ENCODE measurements at regions not wholly inside any gene's neighbourhood (a gene's known extent, or its start where the extent isn't known, plus 50 kb on each side); places are given as distances from the start of the nearest gene placed in this dataset.

- Histone ChIP-seq H3K27me3 (no peaks in the 10 kb centered on the region), H3K4me1 (no peaks in the 10 kb centered on the region), H3K36me3 (no peaks in the 10 kb centered on the region), H3K9me3 (peaks cover 2 to 97% (median 81%) of the 10 kb centered on the region in 3 donors), H3K4me3 (no peak overlapping the region), H3K27ac (no peak overlapping the region)
- intact Hi-C loops (cut with DNase I; ENCODE audit: low total_unique reads), result no loop called here
- TF ChIP-seq, protein P1, sequence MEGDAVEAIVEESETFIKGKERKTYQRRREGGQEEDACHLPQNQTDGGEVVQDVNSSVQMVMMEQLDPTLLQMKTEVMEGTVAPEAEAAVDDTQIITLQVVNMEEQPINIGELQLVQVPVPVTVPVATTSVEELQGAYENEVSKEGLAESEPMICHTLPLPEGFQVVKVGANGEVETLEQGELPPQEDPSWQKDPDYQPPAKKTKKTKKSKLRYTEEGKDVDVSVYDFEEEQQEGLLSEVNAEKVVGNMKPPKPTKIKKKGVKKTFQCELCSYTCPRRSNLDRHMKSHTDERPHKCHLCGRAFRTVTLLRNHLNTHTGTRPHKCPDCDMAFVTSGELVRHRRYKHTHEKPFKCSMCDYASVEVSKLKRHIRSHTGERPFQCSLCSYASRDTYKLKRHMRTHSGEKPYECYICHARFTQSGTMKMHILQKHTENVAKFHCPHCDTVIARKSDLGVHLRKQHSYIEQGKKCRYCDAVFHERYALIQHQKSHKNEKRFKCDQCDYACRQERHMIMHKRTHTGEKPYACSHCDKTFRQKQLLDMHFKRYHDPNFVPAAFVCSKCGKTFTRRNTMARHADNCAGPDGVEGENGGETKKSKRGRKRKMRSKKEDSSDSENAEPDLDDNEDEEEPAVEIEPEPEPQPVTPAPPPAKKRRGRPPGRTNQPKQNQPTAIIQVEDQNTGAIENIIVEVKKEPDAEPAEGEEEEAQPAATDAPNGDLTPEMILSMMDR (IDR thresholded peaks at IDR 0.05), result no peak
- DNase-seq, result peak in 1 of 2 donors; percentile 51
Observed at GRCh38 chr12:34602213-34602940, 580.1 kb downstream of the ALG10 start.

GRCh38 chr12:34603382-34604035, 581.2 kb downstream of the ALG10 start:
- TF ChIP-seq, protein P1 (IDR thresholded peaks at IDR 0.05), result no peak
- H3K9me3 ChIP-seq, result peaks cover 2 to 92% (median 76%) of the 10 kb centered on the region in 3 donors
- intact Hi-C loops (cut with DNase I; ENCODE audit: low total_unique reads), result no loop called here

DNA sequence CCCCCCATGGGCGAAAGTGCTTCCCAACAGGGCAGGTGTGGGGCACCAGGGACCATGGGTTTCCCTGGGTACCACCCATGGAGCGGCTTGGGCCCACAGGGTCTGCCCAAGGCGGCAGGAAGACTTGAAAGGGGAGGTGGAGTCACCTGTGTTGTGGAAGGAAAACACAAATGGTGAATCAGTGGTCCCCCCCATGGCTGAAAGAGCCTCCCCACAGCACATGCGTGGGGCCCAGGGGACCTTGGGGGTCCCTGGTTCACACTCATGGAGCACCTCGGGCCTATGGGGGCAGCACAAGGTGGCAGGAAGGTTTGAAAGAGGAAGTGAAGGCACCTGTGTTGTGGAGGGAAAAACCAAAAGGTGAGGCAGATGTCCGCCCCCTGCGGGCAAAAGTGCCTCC, 581.9 kb downstream of the ALG10 start:
- intact Hi-C loops (cut with DNase I; ENCODE audit: low total_unique reads), result no loop called here
- H3K27ac ChIP-seq, result no peak overlapping the region
- H3K9me3 ChIP-seq, result peaks cover 2 to 86% (median 79%) of the 10 kb centered on the region in 3 donors
- no peaks in the 10 kb centered on the region for H3K27me3 ChIP-seq
- no peaks in the 10 kb centered on the region for H3K36me3 ChIP-seq
- H3K4me1 ChIP-seq, result no peaks in the 10 kb centered on the region
- H3K4me3 ChIP-seq, result no peak overlapping the region
- TF ChIP-seq, protein P1 (IDR thresholded peaks at IDR 0.05), result no peak
- peak in 1 of 2 donors; percentile 55 for DNase-seq

More at GRCh38 chr12:34603382-34604035, 581.2 kb downstream of the ALG10 start:
- H3K36me3 ChIP-seq, result no peaks in the 10 kb centered on the region
- peak in 1 of 2 donors; percentile 46 for DNase-seq
- H3K27ac ChIP-seq, result no peak overlapping the region
- no peak overlapping the region for H3K4me3 ChIP-seq
- H3K4me1 ChIP-seq, result no peaks in the 10 kb centered on the region
- H3K27me3 ChIP-seq, result no peaks in the 10 kb centered on the region

- no peaks in the 10 kb centered on the region for H3K36me3 ChIP-seq
- TF ChIP-seq, protein P1 (IDR thresholded peaks at IDR 0.05), result no peak
- intact Hi-C loops (cut with DNase I; ENCODE audit: low total_unique reads), result no loop called here
- peak in 1 of 2 donors; percentile 38 for DNase-seq
- H3K27ac ChIP-seq, result no peak overlapping the region
- H3K9me3 ChIP-seq, result peaks cover 2 to 85% (median 79%) of the 10 kb centered on the region in 3 donors
- H3K27me3 ChIP-seq, result no peaks in the 10 kb centered on the region
- no peaks in the 10 kb centered on the region for H3K4me1 ChIP-seq
- H3K4me3 ChIP-seq, result no peak overlapping the region
Observed at GRCh38 chr12:34604631-34605509, 582.6 kb downstream of the ALG10 start.

DNA sequence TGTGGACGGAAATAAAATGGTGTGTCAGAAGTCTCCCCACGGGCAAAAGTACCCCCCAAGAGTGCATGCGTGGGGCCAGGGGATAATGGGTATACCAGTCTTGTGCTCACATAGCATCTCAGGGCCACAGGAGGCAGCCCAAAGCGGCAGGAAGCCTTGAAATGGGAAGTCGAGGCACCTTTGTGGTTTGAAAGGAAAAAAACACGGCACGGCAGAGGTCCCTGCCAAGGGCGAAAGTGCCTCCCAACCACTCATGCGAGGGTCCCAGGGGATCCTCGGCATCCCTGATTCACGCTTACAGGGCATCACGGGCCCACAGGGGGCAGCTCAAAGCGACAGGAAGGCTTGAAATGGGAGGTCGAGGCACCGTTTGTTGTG, 583.2 kb downstream of the ALG10 start:
- DNase-seq, result peak in 1 of 2 donors; percentile 47
- Histone ChIP-seq H3K4me1 (no peaks in the 10 kb centered on the region), H3K27ac (no peak overlapping the region), H3K4me3 (no peak overlapping the region), H3K36me3 (no peaks in the 10 kb centered on the region), H3K9me3 (peaks cover 2 to 79% (median 75%) of the 10 kb centered on the region in 3 donors), H3K27me3 (no peaks in the 10 kb centered on the region)
- intact Hi-C loops (cut with DNase I; ENCODE audit: low total_unique reads), result no loop called here
- TF ChIP-seq, protein P1 (IDR thresholded peaks at IDR 0.05), result no peak

Measured in tibial artery (tissue), 4 donors.